DND-41 (cell line): ENCODE measurements at regions not wholly inside any gene's neighbourhood (a gene's known extent, or its start where the extent isn't known, plus 50 kb on each side); places are given as distances from the start of the nearest gene placed in this dataset.
"Not testable (repeated sequence)": the region's sequence is repeated elsewhere in the genome, so short reads cannot be mapped to it uniquely, and the experiment has no call there.

Experiments used
- ATAC-seq: fragments of 200-7000 bp; cut with Tn5 transposase; 3 replicates; pipeline ENCODE4 v1.9.1; 2021; ENCODE audit warnings: low read depth; ENCODE audit not compliant: insufficient read depth
- DNase-seq: peaks from one replicate; pipeline ENCODE4 v3.0.0-alpha.2; 2020
- H2AFZ ChIP-seq: 2 replicates; pipeline ENCODE4 v1.6.0; 2012; ENCODE audit warnings: low read depth, low read length
- H3K27ac ChIP-seq: 2 replicates; pipeline ENCODE4 v1.5.1; 2012; ENCODE audit warnings: low read length, inconsistent platforms
- H3K27me3 ChIP-seq: fragments of 200-600 bp; sonication (generic); 2 replicates; pipeline ENCODE4 v1.6.0; 2012; ENCODE audit warnings: low read length, mild to moderate bottlenecking, inconsistent platforms; ENCODE audit not compliant: insufficient read depth, poor library complexity
- H3K36me3 ChIP-seq: 2 replicates; pipeline ENCODE4 v1.5.1; 2012; ENCODE audit warnings: low read length, inconsistent platforms; ENCODE audit not compliant: insufficient read depth
- H3K4me1 ChIP-seq: 2 replicates; pipeline ENCODE4 v1.5.1; 2012; ENCODE audit warnings: mild to moderate bottlenecking, low read length; ENCODE audit not compliant: insufficient read depth
- H3K4me2 ChIP-seq: 2 replicates; pipeline ENCODE4 v1.6.0; 2012; ENCODE audit warnings: mild to moderate bottlenecking, moderate library complexity, low read length, inconsistent platforms; ENCODE audit not compliant: insufficient read depth
- H3K4me3 ChIP-seq, 2 experiments: fragments of 200-600 bp in 1 of 2; shearing (Covaris generic) in 1 of 2; 2 replicates each; pipeline ENCODE4 v1.5.1; 2012 to 2016; ENCODE audit warnings: inconsistent platforms in 2 of 2, low read length in 2 of 2, mild to moderate bottlenecking in 2 of 2, low read depth in 1 of 2, moderate library complexity in 1 of 2
- H3K79me2 ChIP-seq: 2 replicates; pipeline ENCODE4 v1.6.0; 2012; ENCODE audit warnings: low read length, inconsistent platforms; ENCODE audit not compliant: insufficient read depth
- H3K9ac ChIP-seq: 2 replicates; pipeline ENCODE4 v1.6.0; 2012; ENCODE audit warnings: low read depth, mild to moderate bottlenecking, inconsistent platforms, low read length, moderate library complexity
- H3K9me3 ChIP-seq: 2 replicates; pipeline ENCODE4 v1.5.1; 2012; ENCODE audit warnings: low read length, moderate library complexity, mild to moderate bottlenecking, inconsistent platforms; ENCODE audit not compliant: insufficient read depth, severe bottlenecking
- H4K20me1 ChIP-seq: 2 replicates; pipeline ENCODE4 v1.6.0; 2012; ENCODE audit warnings: low read length; ENCODE audit not compliant: insufficient read depth
- EZH2 ChIP-seq: IDR thresholded peaks from 3 replicates; pipeline ENCODE4 v1.6.1; 2012; ENCODE audit warnings: borderline replicate concordance, low read depth, mild to moderate bottlenecking, moderate library complexity, low read length, inconsistent platforms; ENCODE audit not compliant: severe bottlenecking
- TF ChIP-seq, protein P1 (sequence below): IDR thresholded peaks from 2 replicates; pipeline ENCODE4 v1.5.1; 2012; ENCODE audit warnings: borderline replicate concordance, low read length, moderate library complexity, mild to moderate bottlenecking; ENCODE audit not compliant: poor library complexity, severe bottlenecking; ENCODE audit errors: extremely low read depth

GRCh38 chr11:110852921-110853490 lies 140.8 kb upstream of the ARHGAP20 start:
- H3K4me2 ChIP-seq: no peak overlapping the region

DNA sequence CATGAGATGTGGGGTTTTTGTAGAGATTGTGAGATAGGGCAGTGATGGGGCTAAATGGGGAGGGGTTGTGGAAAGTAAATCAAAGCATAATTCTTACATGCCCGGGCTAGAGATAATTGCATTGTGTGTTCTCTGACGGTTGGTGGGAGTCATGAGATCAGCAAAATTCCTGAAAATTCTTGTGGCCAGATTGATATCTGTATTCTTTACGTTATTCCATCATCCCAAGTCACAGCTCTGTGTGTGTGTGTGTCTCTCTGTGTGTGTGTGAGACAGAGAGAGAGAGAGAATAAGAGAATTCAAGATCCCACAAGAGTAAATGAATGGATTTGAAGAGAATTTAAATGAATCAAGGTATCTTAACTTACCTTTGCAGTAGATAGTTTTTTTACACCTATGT lies 138.6 kb upstream of the ARHGAP20 start:
- Histone ChIP-seq H3K4me3 (no peak overlapping the region), H3K36me3 (no peaks in the 10 kb centered on the region), H4K20me1 (no peaks in the 10 kb centered on the region), H3K27me3 (no peaks in the 10 kb centered on the region), H3K4me2 (no peak overlapping the region), H3K27ac (no peak overlapping the region), H2AFZ (no peak overlapping the region), H3K4me1 (no peaks in the 10 kb centered on the region), H3K79me2 (no peaks in the 10 kb centered on the region), H3K9ac (no peak overlapping the region), H3K9me3 (no peaks in the 10 kb centered on the region)
- ATAC-seq: no peak
- no peak for DNase-seq
- TF ChIP-seq EZH2: no peak
- TF ChIP-seq, protein P1, sequence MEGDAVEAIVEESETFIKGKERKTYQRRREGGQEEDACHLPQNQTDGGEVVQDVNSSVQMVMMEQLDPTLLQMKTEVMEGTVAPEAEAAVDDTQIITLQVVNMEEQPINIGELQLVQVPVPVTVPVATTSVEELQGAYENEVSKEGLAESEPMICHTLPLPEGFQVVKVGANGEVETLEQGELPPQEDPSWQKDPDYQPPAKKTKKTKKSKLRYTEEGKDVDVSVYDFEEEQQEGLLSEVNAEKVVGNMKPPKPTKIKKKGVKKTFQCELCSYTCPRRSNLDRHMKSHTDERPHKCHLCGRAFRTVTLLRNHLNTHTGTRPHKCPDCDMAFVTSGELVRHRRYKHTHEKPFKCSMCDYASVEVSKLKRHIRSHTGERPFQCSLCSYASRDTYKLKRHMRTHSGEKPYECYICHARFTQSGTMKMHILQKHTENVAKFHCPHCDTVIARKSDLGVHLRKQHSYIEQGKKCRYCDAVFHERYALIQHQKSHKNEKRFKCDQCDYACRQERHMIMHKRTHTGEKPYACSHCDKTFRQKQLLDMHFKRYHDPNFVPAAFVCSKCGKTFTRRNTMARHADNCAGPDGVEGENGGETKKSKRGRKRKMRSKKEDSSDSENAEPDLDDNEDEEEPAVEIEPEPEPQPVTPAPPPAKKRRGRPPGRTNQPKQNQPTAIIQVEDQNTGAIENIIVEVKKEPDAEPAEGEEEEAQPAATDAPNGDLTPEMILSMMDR: no peak

More at GRCh38 chr11:110852921-110853490, 140.8 kb upstream of the ARHGAP20 start:
- H2AFZ ChIP-seq: no peak overlapping the region
- H4K20me1 ChIP-seq: no peaks in the 10 kb centered on the region
- H3K27me3 ChIP-seq: no peaks in the 10 kb centered on the region
- H3K9ac ChIP-seq: no peak overlapping the region
- no peaks in the 10 kb centered on the region for H3K9me3 ChIP-seq
- TF ChIP-seq, protein P1: no peak
- TF ChIP-seq EZH2: no peak
- no peaks in the 10 kb centered on the region for H3K36me3 ChIP-seq
- H3K27ac ChIP-seq: no peak overlapping the region
- H3K4me1 ChIP-seq: no peaks in the 10 kb centered on the region
- no peak overlapping the region for H3K4me3 ChIP-seq
- no peaks in the 10 kb centered on the region for H3K79me2 ChIP-seq
- DNase-seq (no peak), ATAC-seq (no peak)

DNA sequence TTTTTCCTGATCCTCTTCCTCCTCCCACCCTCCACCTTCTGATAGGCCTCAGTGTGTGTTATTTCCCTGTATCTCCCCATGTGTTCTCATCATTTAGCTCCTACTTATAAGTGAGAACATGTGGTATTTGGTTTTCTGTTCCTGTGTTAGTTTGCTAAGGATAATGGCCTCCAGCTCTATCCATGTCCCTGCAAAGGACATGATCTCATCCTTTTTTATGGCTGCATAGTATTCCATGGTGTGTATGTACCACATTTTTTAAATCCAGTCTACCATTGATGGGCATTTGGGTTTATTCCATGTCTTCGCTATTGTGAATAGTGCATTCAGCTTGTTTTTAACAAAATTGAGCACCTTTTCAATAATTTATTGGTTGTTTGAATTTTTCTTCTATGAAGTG lies 130.8 kb upstream of the ARHGAP20 start:
- DNase-seq, H3K79me2 ChIP-seq, H4K20me1 ChIP-seq, H3K27me3 ChIP-seq, H2AFZ ChIP-seq, H3K4me1 ChIP-seq, H3K27ac ChIP-seq, H3K9ac ChIP-seq, H3K4me2 ChIP-seq, H3K9me3 ChIP-seq, H3K36me3 ChIP-seq, H3K4me3 ChIP-seq, ATAC-seq: not testable (repeated sequence)

DNA sequence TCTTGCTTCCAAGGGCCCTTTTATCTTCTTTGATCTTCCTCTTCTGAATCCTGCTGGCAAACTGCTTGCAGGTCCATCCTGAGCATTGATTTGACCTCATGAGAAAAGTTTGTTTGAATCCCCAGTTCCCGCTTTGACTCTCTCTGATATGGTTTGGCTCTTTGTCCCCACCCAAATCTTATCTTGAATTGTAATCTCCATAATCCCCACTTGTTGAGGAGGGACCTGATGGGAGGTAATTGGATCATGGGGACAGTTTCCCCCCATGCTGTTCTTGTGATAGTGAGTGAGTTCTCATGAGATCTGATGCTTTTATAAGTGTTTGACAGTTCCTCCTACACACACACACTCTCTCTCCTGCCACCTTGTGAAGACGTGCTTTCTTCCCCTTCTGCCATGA lies 126.6 kb upstream of the ARHGAP20 start:
- H3K9me3 ChIP-seq: no peaks in the 10 kb centered on the region

More for the DNA sequence above, 126.6 kb upstream of the ARHGAP20 start:
- Histone ChIP-seq H3K36me3 (no peaks in the 10 kb centered on the region), H4K20me1 (no peaks in the 10 kb centered on the region), H3K79me2 (no peaks in the 10 kb centered on the region), H3K4me2 (no peak overlapping the region), H2AFZ (no peak overlapping the region), H3K27ac (no peak overlapping the region), H3K4me1 (no peaks in the 10 kb centered on the region), H3K9ac (no peak overlapping the region), H3K27me3 (no peaks in the 10 kb centered on the region), H3K4me3 (no peak overlapping the region)
- no peak for ATAC-seq
- TF ChIP-seq, protein P1: no peak
- TF ChIP-seq EZH2: no peak
- DNase-seq: no peak
